Adipocyte (in vitro differentiated cells): ENCODE measurements at regions not wholly inside any gene's neighbourhood (a gene's known extent, or its start where the extent isn't known, plus 50 kb on each side); places are given as distances from the start of the nearest gene placed in this dataset.
"Not testable (repeated sequence)": the region's sequence is repeated elsewhere in the genome, so short reads cannot be mapped to it uniquely, and the experiment has no call there.

Experiments
- DNase-seq: peaks from one replicate; pipeline ENCODE4 v3.0.0-alpha.2; 2015; ENCODE audit warnings: low read depth
- H3K27me3 ChIP-seq: replicated peaks from 2 replicates; pipeline ENCODE4 v1.7.0; 2013; ENCODE audit warnings: mild to moderate bottlenecking, low read length, moderate library complexity; ENCODE audit not compliant: control insufficient read depth, insufficient read depth
- H3K36me3 ChIP-seq: 2 replicates; pipeline ENCODE4 v1.7.0; 2013; ENCODE audit warnings: low read length, mild to moderate bottlenecking, moderate library complexity; ENCODE audit not compliant: control insufficient read depth, insufficient read depth, severe bottlenecking
- H3K4me1 ChIP-seq: 2 replicates; pipeline ENCODE4 v1.7.0; 2013; ENCODE audit warnings: mild to moderate bottlenecking, low read length, moderate library complexity; ENCODE audit not compliant: control insufficient read depth, insufficient read depth
- H3K4me3 ChIP-seq: 2 replicates; pipeline ENCODE4 v1.7.0; 2013; ENCODE audit warnings: mild to moderate bottlenecking, low read length, moderate library complexity
- H3K9ac ChIP-seq: 2 replicates; pipeline ENCODE4 v1.7.0; 2013; ENCODE audit warnings: mild to moderate bottlenecking, low read length, moderate library complexity
- H3K9me3 ChIP-seq: 2 replicates; pipeline ENCODE4 v1.7.0; 2013; ENCODE audit warnings: mild to moderate bottlenecking, low read length, moderate library complexity; ENCODE audit not compliant: control insufficient read depth

GRCh38 chr7:119100611-119101258 lies 876.2 kb downstream of the ANKRD7 start:
- H3K36me3 ChIP-seq, H3K4me3 ChIP-seq, H3K4me1 ChIP-seq, H3K27me3 ChIP-seq, DNase-seq, H3K9ac ChIP-seq, H3K9me3 ChIP-seq: not testable (repeated sequence)

GRCh38 chr7:119102291-119102690 lies 877.8 kb downstream of the ANKRD7 start:
- peaks cover 8% of the 10 kb centered on the region for H3K4me1 ChIP-seq
- H3K36me3 ChIP-seq: no peaks in the 10 kb centered on the region
- H3K4me3 ChIP-seq: no peak overlapping the region
- H3K9me3 ChIP-seq: no peaks in the 10 kb centered on the region
- no peak overlapping the region for H3K9ac ChIP-seq
- no peak for DNase-seq
- no peaks in the 10 kb centered on the region for H3K27me3 ChIP-seq

- Histone ChIP-seq H3K36me3 (no peaks in the 10 kb centered on the region), H3K9me3 (peaks cover 4% of the 10 kb centered on the region), H3K9ac (no peak overlapping the region), H3K27me3 (no peaks in the 10 kb centered on the region), H3K4me1 (peaks cover 8% of the 10 kb centered on the region), H3K4me3 (peak overlapping the region; percentile 24)
- DNase-seq: no peak
Measured at GRCh38 chr7:119105381-119105780, 880.9 kb downstream of the ANKRD7 start.

GRCh38 chr7:119123326-119123725 lies 898.8 kb downstream of the ANKRD7 start:
- Histone ChIP-seq H3K9ac (no peak overlapping the region), H3K4me1 (no peaks in the 10 kb centered on the region), H3K36me3 (no peaks in the 10 kb centered on the region), H3K9me3 (peaks cover 7% of the 10 kb centered on the region), H3K27me3 (no peaks in the 10 kb centered on the region), H3K4me3 (no peak overlapping the region)
- DNase-seq: no peak

- H3K4me3 ChIP-seq: no peak overlapping the region
- no peaks in the 10 kb centered on the region for H3K36me3 ChIP-seq
- H3K4me1 ChIP-seq: no peaks in the 10 kb centered on the region
- no peaks in the 10 kb centered on the region for H3K9me3 ChIP-seq
- no peak overlapping the region for H3K9ac ChIP-seq
- DNase-seq: no peak
- no peaks in the 10 kb centered on the region for H3K27me3 ChIP-seq
Measured at GRCh38 chr7:119127706-119128105, 903.2 kb downstream of the ANKRD7 start.

- H3K4me1 ChIP-seq: no peaks in the 10 kb centered on the region
- no peaks in the 10 kb centered on the region for H3K27me3 ChIP-seq
- H3K36me3 ChIP-seq: no peaks in the 10 kb centered on the region
- no peak for DNase-seq
- H3K4me3 ChIP-seq: no peak overlapping the region
- H3K9ac ChIP-seq: no peak overlapping the region
- H3K9me3 ChIP-seq: no peaks in the 10 kb centered on the region
Measured at GRCh38 chr7:119132436-119132835, 907.9 kb downstream of the ANKRD7 start.

- no peak for DNase-seq
- Histone ChIP-seq H3K4me3 (no peak overlapping the region), H3K27me3 (no peaks in the 10 kb centered on the region), H3K36me3 (no peaks in the 10 kb centered on the region), H3K9me3 (peaks cover 17% of the 10 kb centered on the region), H3K9ac (no peak overlapping the region), H3K4me1 (no peaks in the 10 kb centered on the region)
Measured at GRCh38 chr7:119167431-119167830, 942.9 kb downstream of the ANKRD7 start.

- no peak for DNase-seq
Measured at GRCh38 chr7:119172043-119172442, 947.5 kb downstream of the ANKRD7 start.

GRCh38 chr7:119175911-119176627 lies 951.6 kb downstream of the ANKRD7 start:
- Histone ChIP-seq H3K36me3 (no peaks in the 10 kb centered on the region), H3K9me3 (no peaks in the 10 kb centered on the region), H3K4me3 (no peak overlapping the region), H3K4me1 (no peaks in the 10 kb centered on the region), H3K9ac (no peak overlapping the region), H3K27me3 (no peaks in the 10 kb centered on the region)
- DNase-seq: peak; percentile 71

More at GRCh38 chr7:119172043-119172442, 947.5 kb downstream of the ANKRD7 start:
- Histone ChIP-seq H3K36me3 (no peaks in the 10 kb centered on the region), H3K4me3 (no peak overlapping the region), H3K27me3 (no peaks in the 10 kb centered on the region), H3K9me3 (peaks cover 13% of the 10 kb centered on the region), H3K4me1 (no peaks in the 10 kb centered on the region), H3K9ac (no peak overlapping the region)

GRCh38 chr7:119177863-119178262 lies 953.4 kb downstream of the ANKRD7 start:
- no peak for DNase-seq
- H3K4me3 ChIP-seq: no peak overlapping the region
- H3K9ac ChIP-seq: no peak overlapping the region
- no peaks in the 10 kb centered on the region for H3K4me1 ChIP-seq
- no peaks in the 10 kb centered on the region for H3K36me3 ChIP-seq
- H3K27me3 ChIP-seq: no peaks in the 10 kb centered on the region
- no peaks in the 10 kb centered on the region for H3K9me3 ChIP-seq

GRCh38 chr7:119184124-119184788 lies 959.8 kb downstream of the ANKRD7 start:
- no peaks in the 10 kb centered on the region for H3K4me1 ChIP-seq
- peaks cover 3% of the 10 kb centered on the region for H3K9me3 ChIP-seq
- H3K9ac ChIP-seq: no peak overlapping the region
- no peaks in the 10 kb centered on the region for H3K27me3 ChIP-seq
- no peaks in the 10 kb centered on the region for H3K36me3 ChIP-seq
- no peak for DNase-seq
- H3K4me3 ChIP-seq: no peak overlapping the region
